ENCODE measurements at regions not wholly inside any gene's neighbourhood (a gene's known extent, or its start where the extent isn't known, plus 50 kb on each side); places are given as distances from the start of the nearest gene placed in this dataset.

DNA sequence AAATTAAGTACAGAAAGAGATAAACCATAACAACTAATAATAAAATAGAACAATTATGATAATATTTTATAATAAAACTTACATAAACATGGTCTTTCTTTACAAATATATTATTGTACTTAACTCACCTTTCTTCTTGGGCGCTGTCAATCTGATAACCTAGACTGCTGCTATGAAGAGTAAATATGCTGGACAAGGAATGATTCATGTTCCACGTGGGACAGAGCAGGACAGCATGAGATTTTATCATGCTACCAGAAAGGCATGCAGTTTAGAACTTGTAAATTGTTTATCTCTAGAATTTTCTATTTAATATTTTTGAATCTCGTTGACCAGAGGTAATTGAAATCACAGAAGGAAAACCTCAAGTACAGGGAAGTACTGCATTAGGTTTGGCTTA lies 210.7 kb downstream of the ANKRD30B start:
- TF ChIP-seq, protein P1, sequence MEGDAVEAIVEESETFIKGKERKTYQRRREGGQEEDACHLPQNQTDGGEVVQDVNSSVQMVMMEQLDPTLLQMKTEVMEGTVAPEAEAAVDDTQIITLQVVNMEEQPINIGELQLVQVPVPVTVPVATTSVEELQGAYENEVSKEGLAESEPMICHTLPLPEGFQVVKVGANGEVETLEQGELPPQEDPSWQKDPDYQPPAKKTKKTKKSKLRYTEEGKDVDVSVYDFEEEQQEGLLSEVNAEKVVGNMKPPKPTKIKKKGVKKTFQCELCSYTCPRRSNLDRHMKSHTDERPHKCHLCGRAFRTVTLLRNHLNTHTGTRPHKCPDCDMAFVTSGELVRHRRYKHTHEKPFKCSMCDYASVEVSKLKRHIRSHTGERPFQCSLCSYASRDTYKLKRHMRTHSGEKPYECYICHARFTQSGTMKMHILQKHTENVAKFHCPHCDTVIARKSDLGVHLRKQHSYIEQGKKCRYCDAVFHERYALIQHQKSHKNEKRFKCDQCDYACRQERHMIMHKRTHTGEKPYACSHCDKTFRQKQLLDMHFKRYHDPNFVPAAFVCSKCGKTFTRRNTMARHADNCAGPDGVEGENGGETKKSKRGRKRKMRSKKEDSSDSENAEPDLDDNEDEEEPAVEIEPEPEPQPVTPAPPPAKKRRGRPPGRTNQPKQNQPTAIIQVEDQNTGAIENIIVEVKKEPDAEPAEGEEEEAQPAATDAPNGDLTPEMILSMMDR (IDR thresholded peaks at IDR 0.05; ENCODE audit: insufficient read depth, low read length, poor library complexity, severe bottlenecking), result no peak
- Histone ChIP-seq H3K36me3 (ENCODE audit: control insufficient read depth, insufficient read depth, low read length) (no peaks in the 10 kb centered on the region), H3K27me3 (ENCODE audit: control insufficient read depth, insufficient read depth, low read length) (no peaks in the 10 kb centered on the region), H3K4me3 (ENCODE audit: low read depth, low read length) (no peak overlapping the region)
- DNase-seq (ENCODE audit: low read depth), result no peak

DNA sequence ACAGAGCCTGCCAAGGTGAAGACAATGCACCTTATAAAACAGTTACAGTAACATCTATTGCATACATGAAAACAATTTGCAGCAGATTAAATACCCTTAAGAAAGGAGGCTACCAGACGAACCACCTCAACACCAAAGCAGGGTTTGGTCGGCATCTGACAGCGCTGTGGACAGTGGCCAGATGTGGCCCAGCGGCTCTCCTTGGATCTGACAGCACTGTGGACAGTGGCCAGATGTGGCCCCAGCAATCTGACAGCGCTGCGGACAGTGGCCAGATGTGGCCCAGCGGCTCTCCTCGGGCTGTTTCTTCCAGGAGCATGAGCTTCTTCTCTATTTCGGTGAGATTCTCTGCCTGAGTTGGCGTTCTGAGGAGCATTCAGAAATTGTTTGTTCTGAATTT lies 211.6 kb downstream of the ANKRD30B start:
- H3K36me3 ChIP-seq (ENCODE audit: control insufficient read depth, insufficient read depth, low read length), result no peaks in the 10 kb centered on the region
- DNase-seq (ENCODE audit: low read depth), result no peak
- no peaks in the 10 kb centered on the region for H3K27me3 ChIP-seq (ENCODE audit: control insufficient read depth, insufficient read depth, low read length)
- TF ChIP-seq, protein P1 (IDR thresholded peaks at IDR 0.05; ENCODE audit: insufficient read depth, low read length, poor library complexity, severe bottlenecking), result no peak
- H3K4me3 ChIP-seq (ENCODE audit: low read depth, low read length), result no peak overlapping the region

DNA sequence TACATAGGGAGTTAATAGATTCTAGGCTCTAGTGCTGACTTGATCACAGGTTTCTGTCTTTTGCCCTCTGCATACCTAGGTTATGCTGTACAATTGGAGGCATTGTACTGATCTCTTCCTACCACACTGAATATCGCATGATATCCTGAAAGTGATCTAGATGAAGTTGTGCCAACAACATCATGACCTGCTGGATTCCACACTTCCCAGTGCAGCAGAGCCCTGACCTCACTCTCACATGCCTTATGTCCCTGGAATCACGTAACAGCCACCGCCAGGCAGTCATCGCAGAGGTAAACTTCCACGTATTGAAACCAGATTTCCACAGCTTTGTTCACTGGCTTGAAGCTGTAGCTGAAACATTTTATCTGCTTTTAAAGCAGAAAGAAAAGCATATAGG lies 214.0 kb downstream of the ANKRD30B start:
- TF ChIP-seq, protein P1 (IDR thresholded peaks at IDR 0.05; ENCODE audit: insufficient read depth, low read length, poor library complexity, severe bottlenecking), result no peak
- no peak for DNase-seq (ENCODE audit: low read depth)
- H3K27me3 ChIP-seq (ENCODE audit: control insufficient read depth, insufficient read depth, low read length), result no peaks in the 10 kb centered on the region

DNA sequence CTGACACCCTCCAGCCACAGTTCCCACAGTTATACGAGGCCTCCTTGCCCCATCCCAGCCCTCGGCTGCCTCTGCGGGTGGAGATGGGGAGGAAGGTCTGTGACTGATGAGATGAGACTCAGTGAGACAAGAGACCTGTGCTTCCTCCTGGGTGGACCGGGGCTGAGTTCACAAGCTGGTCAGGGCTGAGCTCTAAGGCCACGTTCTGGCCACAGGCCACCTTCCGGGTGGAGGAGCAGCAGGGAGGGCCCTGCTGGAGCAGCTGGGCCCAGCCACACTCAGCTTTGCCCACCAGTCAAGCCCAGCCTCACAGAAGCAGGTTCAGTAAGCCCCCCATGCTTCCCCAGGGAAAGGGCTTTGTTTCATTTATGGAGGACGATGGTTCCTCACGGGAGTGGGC lies 214.7 kb downstream of the ANKRD30B start:
- Histone ChIP-seq H3K36me3 (ENCODE audit: control insufficient read depth, insufficient read depth, low read length) (no peaks in the 10 kb centered on the region), H3K4me3 (ENCODE audit: low read depth, low read length) (no peak overlapping the region), H3K27me3 (ENCODE audit: control insufficient read depth, insufficient read depth, low read length) (no peaks in the 10 kb centered on the region)
- no peak for DNase-seq (ENCODE audit: low read depth)
- TF ChIP-seq, protein P1 (IDR thresholded peaks at IDR 0.05; ENCODE audit: insufficient read depth, low read length, poor library complexity, severe bottlenecking), result no peak

More for the DNA sequence above, 214.0 kb downstream of the ANKRD30B start:
- Histone ChIP-seq H3K4me3 (ENCODE audit: low read depth, low read length) (no peak overlapping the region), H3K36me3 (ENCODE audit: control insufficient read depth, insufficient read depth, low read length) (no peaks in the 10 kb centered on the region)

DNA sequence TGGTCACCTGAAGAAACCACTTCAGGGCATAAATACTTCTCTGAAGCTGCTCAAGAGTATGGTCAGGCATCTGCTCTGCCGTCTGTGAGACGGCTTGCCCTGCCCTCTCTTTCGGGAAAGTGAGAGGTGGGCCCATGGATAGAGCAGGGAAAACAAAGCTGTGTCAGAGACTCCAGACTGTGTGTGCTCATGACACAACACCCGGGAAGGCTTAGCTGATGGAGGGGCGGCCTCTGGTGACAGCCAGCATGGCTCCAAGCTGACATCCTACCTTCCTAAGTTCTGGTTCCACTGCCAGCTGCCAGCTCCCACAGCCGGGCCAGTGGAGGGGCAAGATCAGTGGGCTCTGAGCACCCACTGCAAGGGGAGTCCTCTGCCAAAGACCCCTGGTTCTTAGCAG lies 215.3 kb downstream of the ANKRD30B start:
- TF ChIP-seq, protein P1 (IDR thresholded peaks at IDR 0.05; ENCODE audit: insufficient read depth, low read length, poor library complexity, severe bottlenecking), result no peak
- Histone ChIP-seq H3K4me3 (ENCODE audit: low read depth, low read length) (no peak overlapping the region), H3K36me3 (ENCODE audit: control insufficient read depth, insufficient read depth, low read length) (no peaks in the 10 kb centered on the region), H3K27me3 (ENCODE audit: control insufficient read depth, insufficient read depth, low read length) (no peaks in the 10 kb centered on the region)
- no peak for DNase-seq (ENCODE audit: low read depth)

DNA sequence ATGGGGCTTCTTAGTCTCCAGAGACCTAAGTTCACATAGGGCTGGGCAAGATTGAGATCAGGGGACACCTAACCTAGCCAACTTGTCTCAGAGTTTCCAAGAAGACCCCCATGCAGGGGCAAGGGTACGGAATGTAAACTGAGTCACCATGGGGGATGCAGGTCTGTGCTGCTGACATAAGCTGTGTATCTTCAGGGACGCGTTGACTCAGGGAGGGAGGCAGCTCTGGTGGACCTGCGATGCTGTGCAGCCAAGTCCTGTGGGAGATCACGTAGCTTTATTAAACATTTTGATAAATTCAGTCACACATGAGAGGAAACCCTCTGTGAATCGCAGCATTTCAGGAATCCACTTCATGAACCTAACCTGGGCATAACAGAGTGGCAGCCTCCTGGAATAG lies 216.0 kb downstream of the ANKRD30B start:
- Histone ChIP-seq H3K36me3 (ENCODE audit: control insufficient read depth, insufficient read depth, low read length) (no peaks in the 10 kb centered on the region), H3K4me3 (ENCODE audit: low read depth, low read length) (no peak overlapping the region), H3K27me3 (ENCODE audit: control insufficient read depth, insufficient read depth, low read length) (no peaks in the 10 kb centered on the region)
- TF ChIP-seq, protein P1 (IDR thresholded peaks at IDR 0.05; ENCODE audit: insufficient read depth, low read length, poor library complexity, severe bottlenecking), result no peak
- no peak for DNase-seq (ENCODE audit: low read depth)

Data from kidney epithelial cell (primary cell).